IPS DF 6.9 (cell line): ENCODE measurements at regions not wholly inside any gene's neighbourhood (a gene's known extent, or its start where the extent isn't known, plus 50 kb on each side); places are given as distances from the start of the nearest gene placed in this dataset.
"Not testable (repeated sequence)": the region's sequence is repeated elsewhere in the genome, so short reads cannot be mapped to it uniquely, and the experiment has no call there.

Source experiments
- DNase-seq: peaks from one replicate; pipeline ENCODE4 v3.0.0-alpha.2; 2013; ENCODE audit warnings: low read depth, low spot score
- H3K27ac ChIP-seq: one replicate; pipeline ENCODE4 v1.5.1; 2013; ENCODE audit warnings: low read length, control low read depth
- H3K27me3 ChIP-seq: 2 replicates; pipeline ENCODE4 v1.6.1; 2013; ENCODE audit warnings: mild to moderate bottlenecking, low read length; ENCODE audit not compliant: control insufficient read depth, insufficient read depth
- H3K36me3 ChIP-seq: 2 replicates; pipeline ENCODE4 v1.6.1; 2013; ENCODE audit warnings: low read length; ENCODE audit not compliant: control insufficient read depth, insufficient read depth
- H3K4me1 ChIP-seq: 2 replicates; pipeline ENCODE4 v1.6.1; 2013; ENCODE audit warnings: low read length; ENCODE audit not compliant: control insufficient read depth, insufficient read depth
- H3K4me3 ChIP-seq: 2 replicates; pipeline ENCODE4 v1.5.1; 2013; ENCODE audit warnings: mild to moderate bottlenecking, low read length
- H3K9me3 ChIP-seq: 2 replicates; pipeline ENCODE4 v1.6.1; 2013; ENCODE audit warnings: low read length, inconsistent platforms; ENCODE audit not compliant: control insufficient read depth, insufficient read depth
- WGBS: extraction: QIAGEN DNeasy Blood & Tissue Kit; methylation state at CpG from one replicate; pipeline ENCODE4 v1.1.7; 2013; ENCODE audit warnings: mixed read lengths, missing lambda C conversion rate; ENCODE audit not compliant: insufficient read length, insufficient coverage; 5-methylcytosine and 5-hydroxymethylcytosine counted together

GRCh38 chr3:20622304-20622703 lies 436.3 kb upstream of the SGO1 start:
- Histone ChIP-seq H3K4me1 (no peaks in the 10 kb centered on the region), H3K36me3 (no peaks in the 10 kb centered on the region), H3K27me3 (no peaks in the 10 kb centered on the region; the same call in 1 of the 2 replicates), H3K27ac (no peak overlapping the region), H3K4me3 (no peak overlapping the region), H3K9me3 (no peaks in the 10 kb centered on the region)
- no peak for DNase-seq
- no CpG with 5 or more reads among the region's 6 CpGs for WGBS

GRCh38 chr3:20618621-20619020 lies 432.6 kb upstream of the SGO1 start:
- H3K9me3 ChIP-seq, DNase-seq, H3K4me3 ChIP-seq, H3K27me3 ChIP-seq, H3K36me3 ChIP-seq, H3K4me1 ChIP-seq, H3K27ac ChIP-seq: not testable (repeated sequence)
- WGBS, result no CpG with 5 or more reads among the region's 3 CpGs

GRCh38 chr3:20618181-20618580 lies 432.2 kb upstream of the SGO1 start:
- H3K4me3 ChIP-seq, H3K36me3 ChIP-seq, H3K27me3 ChIP-seq, DNase-seq, H3K27ac ChIP-seq, H3K4me1 ChIP-seq, H3K9me3 ChIP-seq: not testable (repeated sequence)
- WGBS, result no CpG with 5 or more reads among the region's 7 CpGs

GRCh38 chr3:20615982-20616381 lies 430.0 kb upstream of the SGO1 start:
- DNase-seq, H3K36me3 ChIP-seq, H3K27me3 ChIP-seq, H3K9me3 ChIP-seq, H3K4me3 ChIP-seq, H3K4me1 ChIP-seq, H3K27ac ChIP-seq: not testable (repeated sequence)

GRCh38 chr3:20608054-20608738 lies 422.2 kb upstream of the SGO1 start:
- H3K36me3 ChIP-seq, result no peaks in the 10 kb centered on the region
- H3K27me3 ChIP-seq, result no peaks in the 10 kb centered on the region
- no peak overlapping the region for H3K4me3 ChIP-seq
- DNase-seq, result no peak
- no CpG with 5 or more reads among the region's 5 CpGs for whole genome bisulfite sequencing
- H3K27ac ChIP-seq, result no peak overlapping the region
- no peaks in the 10 kb centered on the region for H3K4me1 ChIP-seq
- H3K9me3 ChIP-seq, result no peaks in the 10 kb centered on the region; the same call in 1 of the 2 replicates

- Histone ChIP-seq H3K27ac (no peak overlapping the region), H3K36me3 (no peaks in the 10 kb centered on the region), H3K4me1 (no peaks in the 10 kb centered on the region), H3K4me3 (no peak overlapping the region), H3K27me3 (no peaks in the 10 kb centered on the region), H3K9me3 (no peaks in the 10 kb centered on the region; the same call in 1 of the 2 replicates)
- no peak for DNase-seq
These were observed 418.7 kb upstream of the SGO1 start for GRCh38 chr3:20604659-20605058.

- H3K4me3 ChIP-seq, result no peak overlapping the region
- no peak for DNase-seq
- no peaks in the 10 kb centered on the region for H3K36me3 ChIP-seq
- no peaks in the 10 kb centered on the region for H3K9me3 ChIP-seq
- no peaks in the 10 kb centered on the region for H3K27me3 ChIP-seq
- no CpG with 5 or more reads among the region's 5 CpGs for WGBS
- no peaks in the 10 kb centered on the region for H3K4me1 ChIP-seq
- H3K27ac ChIP-seq, result no peak overlapping the region
These were observed 403.3 kb upstream of the SGO1 start for GRCh38 chr3:20589275-20589674.

- Histone ChIP-seq H3K36me3 (no peaks in the 10 kb centered on the region), H3K27me3 (no peaks in the 10 kb centered on the region), H3K9me3 (no peaks in the 10 kb centered on the region), H3K4me3 (no peak overlapping the region), H3K27ac (no peak overlapping the region), H3K4me1 (no peaks in the 10 kb centered on the region)
- WGBS, result no CpG with 5 or more reads among the region's 10 CpGs
- no peak for DNase-seq
These were observed 402.8 kb upstream of the SGO1 start for GRCh38 chr3:20588781-20589180.

GRCh38 chr3:20583648-20584047 lies 397.6 kb upstream of the SGO1 start:
- no peak overlapping the region for H3K27ac ChIP-seq
- H3K9me3 ChIP-seq, result no peaks in the 10 kb centered on the region
- H3K36me3 ChIP-seq, result no peaks in the 10 kb centered on the region
- H3K4me3 ChIP-seq, result no peak overlapping the region
- no peaks in the 10 kb centered on the region for H3K27me3 ChIP-seq
- H3K4me1 ChIP-seq, result no peaks in the 10 kb centered on the region
- no peak for DNase-seq

- Histone ChIP-seq H3K36me3 (no peaks in the 10 kb centered on the region), H3K27ac (no peak overlapping the region), H3K9me3 (no peaks in the 10 kb centered on the region), H3K4me3 (no peak overlapping the region), H3K27me3 (no peaks in the 10 kb centered on the region), H3K4me1 (no peaks in the 10 kb centered on the region)
- no CpG with 5 or more reads among the region's 3 CpGs for WGBS
- no peak for DNase-seq
These were observed 390.2 kb upstream of the SGO1 start for GRCh38 chr3:20576228-20576627.

- Histone ChIP-seq H3K27me3 (no peaks in the 10 kb centered on the region), H3K27ac (no peak overlapping the region), H3K36me3 (no peaks in the 10 kb centered on the region), H3K4me3 (no peak overlapping the region), H3K4me1 (no peaks in the 10 kb centered on the region), H3K9me3 (no peaks in the 10 kb centered on the region)
- DNase-seq, result no peak
- WGBS, result no CpG with 5 or more reads among the region's 2 CpGs
These were observed 389.1 kb upstream of the SGO1 start for GRCh38 chr3:20575146-20575545.
